Activated CD4-positive, alpha-beta T cell treated with anti-CD3 and anti-CD28 coated beads, Interleukin-10, Interleukin-2, amounts not matched to agents 100 ng/mL and 50 ng/mL, durations not matched to agents 16 hours and 8 hours (primary cell): ENCODE measurements at regions not wholly inside any gene's neighbourhood (a gene's known extent, or its start where the extent isn't known, plus 50 kb on each side); places are given as distances from the start of the nearest gene placed in this dataset.
"Not testable (repeated sequence)": the region's sequence is repeated elsewhere in the genome, so short reads cannot be mapped to it uniquely, and the experiment has no call there.

Experiments
- DNase-seq: peaks from one replicate; pipeline ENCODE4 v3.0.0-alpha.2; 2020

- no peak for DNase-seq
Measured at GRCh38 chr6:21710908-21711627, 117.5 kb downstream of the SOX4 start.

GRCh38 chr6:21712213-21712612, 118.7 kb downstream of the SOX4 start:
- DNase-seq, result no peak

- DNase-seq, result no peak
Measured at GRCh38 chr6:21713481-21713880, 119.9 kb downstream of the SOX4 start.

- no peak for DNase-seq
Measured at GRCh38 chr6:21715180-21715579, 121.6 kb downstream of the SOX4 start.

- DNase-seq, result no peak
Measured at GRCh38 chr6:21722510-21722909, 129.0 kb downstream of the SOX4 start.

GRCh38 chr6:21726676-21727075, 133.1 kb downstream of the SOX4 start:
- no peak for DNase-seq

- no peak for DNase-seq
Measured at GRCh38 chr6:21728141-21728540, 134.6 kb downstream of the SOX4 start.

- no peak for DNase-seq
Measured at GRCh38 chr6:21729431-21729830, 135.9 kb downstream of the SOX4 start.

- no peak for DNase-seq
Measured at GRCh38 chr6:21730533-21730932, 137.0 kb downstream of the SOX4 start.

GRCh38 chr6:21731411-21732031, 138.0 kb downstream of the SOX4 start:
- DNase-seq, result no peak

GRCh38 chr6:21732032-21732730, 138.6 kb downstream of the SOX4 start:
- DNase-seq, result not testable (repeated sequence)

- no peak for DNase-seq
Measured at GRCh38 chr6:21732731-21733130, 139.2 kb downstream of the SOX4 start.

- DNase-seq, result no peak
Measured at GRCh38 chr6:21733311-21733710, 139.8 kb downstream of the SOX4 start.

- DNase-seq, result no peak
Measured at GRCh38 chr6:21734204-21734603, 140.7 kb downstream of the SOX4 start.

GRCh38 chr6:21738180-21739094, 144.9 kb downstream of the SOX4 start:
- DNase-seq, result no peak

- DNase-seq, result no peak
Measured at GRCh38 chr6:21739241-21739640, 145.7 kb downstream of the SOX4 start.

GRCh38 chr6:21739838-21740237, 146.3 kb downstream of the SOX4 start:
- no peak for DNase-seq

- DNase-seq, result no peak
Measured at GRCh38 chr6:21740376-21741124, 147.0 kb downstream of the SOX4 start.

GRCh38 chr6:21741221-21742109, 147.9 kb downstream of the SOX4 start:
- DNase-seq, result no peak

- no peak for DNase-seq
Measured at GRCh38 chr6:21742238-21742660, 148.7 kb downstream of the SOX4 start.

GRCh38 chr6:21744331-21744730, 150.8 kb downstream of the SOX4 start:
- no peak for DNase-seq
